HL-60 (cell line): ENCODE measurements at regions not wholly inside any gene's neighbourhood (a gene's known extent, or its start where the extent isn't known, plus 50 kb on each side); places are given as distances from the start of the nearest gene placed in this dataset.

Source experiments
- DNase-seq, 2 experiments: peaks; one replicate each; pipeline ENCODE4 v3.0.0-alpha.2; 2010 to 2020; ENCODE audit warnings: low read depth in 1 of 2, low spot score in 1 of 2
- H3K27ac ChIP-seq: fragments of 250-450 bp; sonication (Bioruptor Pico); replicated peaks from 2 replicates; pipeline ENCODE4 v1.5.1; 2020; ENCODE audit warnings: mild to moderate bottlenecking, moderate library complexity
- H3K27me3 ChIP-seq: fragments of 250-450 bp; sonication (Bioruptor Pico); 2 replicates; pipeline ENCODE4 v1.5.1; 2021; ENCODE audit warnings: mild to moderate bottlenecking, moderate library complexity; ENCODE audit not compliant: insufficient read depth, poor library complexity, severe bottlenecking
- H3K4me3 ChIP-seq: replicated peaks from 2 replicates; pipeline ENCODE4 v1.5.1; 2011; ENCODE audit warnings: mild to moderate bottlenecking, control low read depth, low read length; ENCODE audit not compliant: insufficient read depth
- GABPA ChIP-seq: IDR thresholded peaks from 2 replicates; pipeline ENCODE4 v1.6.1; 2012; ENCODE audit warnings: low read depth
- POLR2AphosphoS5 ChIP-seq: IDR thresholded peaks from 2 replicates; pipeline ENCODE4 v1.6.1; 2012; ENCODE audit warnings: low read depth
- REST ChIP-seq: IDR thresholded peaks from 2 replicates; pipeline ENCODE4 v1.6.1; 2012; ENCODE audit warnings: low read depth; ENCODE audit not compliant: insufficient replicate concordance
- SPI1 ChIP-seq: IDR thresholded peaks from 2 replicates; pipeline ENCODE4 v1.6.1; 2012; ENCODE audit warnings: low read depth, mild to moderate bottlenecking, borderline replicate concordance
- TF ChIP-seq, protein P1 (sequence below): IDR thresholded peaks from one replicate; pipeline ENCODE4 v1.5.1; 2011; ENCODE audit warnings: low read length, control low read depth, inconsistent platforms; ENCODE audit not compliant: insufficient read depth

- TF ChIP-seq, protein P1, sequence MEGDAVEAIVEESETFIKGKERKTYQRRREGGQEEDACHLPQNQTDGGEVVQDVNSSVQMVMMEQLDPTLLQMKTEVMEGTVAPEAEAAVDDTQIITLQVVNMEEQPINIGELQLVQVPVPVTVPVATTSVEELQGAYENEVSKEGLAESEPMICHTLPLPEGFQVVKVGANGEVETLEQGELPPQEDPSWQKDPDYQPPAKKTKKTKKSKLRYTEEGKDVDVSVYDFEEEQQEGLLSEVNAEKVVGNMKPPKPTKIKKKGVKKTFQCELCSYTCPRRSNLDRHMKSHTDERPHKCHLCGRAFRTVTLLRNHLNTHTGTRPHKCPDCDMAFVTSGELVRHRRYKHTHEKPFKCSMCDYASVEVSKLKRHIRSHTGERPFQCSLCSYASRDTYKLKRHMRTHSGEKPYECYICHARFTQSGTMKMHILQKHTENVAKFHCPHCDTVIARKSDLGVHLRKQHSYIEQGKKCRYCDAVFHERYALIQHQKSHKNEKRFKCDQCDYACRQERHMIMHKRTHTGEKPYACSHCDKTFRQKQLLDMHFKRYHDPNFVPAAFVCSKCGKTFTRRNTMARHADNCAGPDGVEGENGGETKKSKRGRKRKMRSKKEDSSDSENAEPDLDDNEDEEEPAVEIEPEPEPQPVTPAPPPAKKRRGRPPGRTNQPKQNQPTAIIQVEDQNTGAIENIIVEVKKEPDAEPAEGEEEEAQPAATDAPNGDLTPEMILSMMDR = no peak
- no peak for TF ChIP-seq GABPA
- TF ChIP-seq POLR2AphosphoS5 = no peak
- TF ChIP-seq SPI1 = no peak
- TF ChIP-seq REST = no peak
- H3K27ac ChIP-seq = no peak overlapping the region
- H3K27me3 ChIP-seq = no peaks in the 10 kb centered on the region
- no peak overlapping the region for H3K4me3 ChIP-seq
- DNase-seq = no peak
Measured at GRCh38 chr12:94062796-94063635, 85.4 kb upstream of the PLXNC1 start.

DNA sequence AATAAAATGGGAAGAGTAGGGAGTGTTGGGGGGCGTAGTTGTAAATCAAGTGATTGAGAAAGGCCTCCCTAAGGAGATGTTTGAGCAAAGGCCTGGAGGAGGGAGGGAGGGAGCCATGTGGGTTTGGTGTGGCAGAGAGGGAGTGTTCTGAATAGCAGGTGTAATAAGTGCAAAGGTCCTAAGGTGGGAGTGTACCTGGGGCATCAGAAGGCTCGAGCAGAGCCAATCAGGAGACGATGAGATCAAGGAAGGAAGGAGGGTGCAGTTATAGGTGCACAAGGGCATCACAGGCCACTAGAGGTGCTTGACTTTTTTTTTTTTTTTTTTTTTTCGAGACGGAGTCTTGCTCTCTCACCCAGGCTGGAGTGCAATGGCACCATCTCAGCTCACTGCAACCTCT lies 77.9 kb upstream of the PLXNC1 start:
- Histone ChIP-seq H3K27ac (no peak overlapping the region), H3K27me3 (no peaks in the 10 kb centered on the region), H3K4me3 (no peak overlapping the region)
- no peak for TF ChIP-seq REST
- TF ChIP-seq GABPA = no peak
- no peak for DNase-seq

- TF ChIP-seq POLR2AphosphoS5 = no peak
- TF ChIP-seq, protein P1 = no peak
- no peak for TF ChIP-seq GABPA
- TF ChIP-seq REST = no peak
- no peak for TF ChIP-seq SPI1
- Histone ChIP-seq H3K27me3 (no peaks in the 10 kb centered on the region), H3K27ac (no peak overlapping the region), H3K4me3 (no peak overlapping the region)
- DNase-seq = no peak
Measured at GRCh38 chr12:94071258-94071657, 77.1 kb upstream of the PLXNC1 start.
